MM.1S (cell line): ENCODE measurements at regions not wholly inside any gene's neighbourhood (a gene's known extent, or its start where the extent isn't known, plus 50 kb on each side); places are given as distances from the start of the nearest gene placed in this dataset.

Experiments
- EZH2 ChIP-seq: fragments of 300-600 bp; sonication (generic); optimal IDR thresholded peaks from 2 replicates; pipeline ENCODE3; 2017; ENCODE audit warnings: low read depth, mild to moderate bottlenecking, antibody characterized with exemption, low read length, mixed read lengths
- EZH2phosphoT487 ChIP-seq: fragments of 300-600 bp; sonication (generic); IDR thresholded peaks from 2 replicates; pipeline ENCODE4 v1.6.1; 2018; ENCODE audit warnings: antibody characterized with exemption, low read length
- TF ChIP-seq, protein P1 (sequence below): fragments of 300-600 bp; sonication (generic); IDR thresholded peaks from 2 replicates; pipeline ENCODE4 v1.5.1; 2016; ENCODE audit warnings: antibody characterized with exemption, low read length, mixed read lengths

DNA sequence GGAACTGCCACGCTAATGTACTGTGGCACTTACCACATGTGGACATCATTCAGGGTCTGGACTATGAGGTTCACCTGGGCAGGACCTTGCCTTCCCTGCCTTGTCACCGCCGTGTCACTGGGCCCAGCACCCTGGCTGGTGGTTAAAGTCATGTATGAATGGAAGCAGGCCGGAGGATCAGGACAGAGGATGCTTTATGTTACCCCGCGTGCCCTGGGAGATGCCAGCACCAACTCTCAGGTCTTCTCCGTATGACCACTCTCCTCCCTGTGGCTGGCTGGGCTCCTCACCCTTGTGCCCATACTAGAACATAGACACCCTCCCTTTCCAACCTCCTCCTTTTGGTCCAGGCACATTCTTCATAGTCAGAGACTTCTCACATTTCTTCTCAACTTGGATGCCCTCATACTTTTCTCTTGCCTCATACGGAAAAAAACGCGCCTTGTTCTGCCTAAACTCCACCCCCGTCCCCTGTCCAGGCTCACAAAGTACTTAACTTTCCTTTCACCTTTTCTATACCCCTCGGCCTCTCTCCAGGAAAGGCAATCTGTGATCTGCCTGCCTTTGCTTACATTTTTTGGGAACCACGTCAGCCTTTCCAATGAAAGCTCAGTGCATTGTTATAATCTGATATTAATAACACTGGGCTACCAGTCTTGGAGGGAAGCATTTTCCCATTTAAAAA is 240.0 kb downstream of the TEX36 start:
- TF ChIP-seq EZH2phosphoT487, result no peak
- TF ChIP-seq, protein P1, sequence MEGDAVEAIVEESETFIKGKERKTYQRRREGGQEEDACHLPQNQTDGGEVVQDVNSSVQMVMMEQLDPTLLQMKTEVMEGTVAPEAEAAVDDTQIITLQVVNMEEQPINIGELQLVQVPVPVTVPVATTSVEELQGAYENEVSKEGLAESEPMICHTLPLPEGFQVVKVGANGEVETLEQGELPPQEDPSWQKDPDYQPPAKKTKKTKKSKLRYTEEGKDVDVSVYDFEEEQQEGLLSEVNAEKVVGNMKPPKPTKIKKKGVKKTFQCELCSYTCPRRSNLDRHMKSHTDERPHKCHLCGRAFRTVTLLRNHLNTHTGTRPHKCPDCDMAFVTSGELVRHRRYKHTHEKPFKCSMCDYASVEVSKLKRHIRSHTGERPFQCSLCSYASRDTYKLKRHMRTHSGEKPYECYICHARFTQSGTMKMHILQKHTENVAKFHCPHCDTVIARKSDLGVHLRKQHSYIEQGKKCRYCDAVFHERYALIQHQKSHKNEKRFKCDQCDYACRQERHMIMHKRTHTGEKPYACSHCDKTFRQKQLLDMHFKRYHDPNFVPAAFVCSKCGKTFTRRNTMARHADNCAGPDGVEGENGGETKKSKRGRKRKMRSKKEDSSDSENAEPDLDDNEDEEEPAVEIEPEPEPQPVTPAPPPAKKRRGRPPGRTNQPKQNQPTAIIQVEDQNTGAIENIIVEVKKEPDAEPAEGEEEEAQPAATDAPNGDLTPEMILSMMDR, result no peak
- TF ChIP-seq EZH2, result no peak
